IPS-NIHi7 (cell line): ENCODE measurements at regions not wholly inside any gene's neighbourhood (a gene's known extent, or its start where the extent isn't known, plus 50 kb on each side); places are given as distances from the start of the nearest gene placed in this dataset.
"Not testable (repeated sequence)": the region's sequence is repeated elsewhere in the genome, so short reads cannot be mapped to it uniquely, and the experiment has no call there.

Source experiments
- DNase-seq: peaks from one replicate; pipeline ENCODE4 v3.0.0; 2012; ENCODE audit warnings: mixed read lengths; ENCODE audit errors: extremely low spot score

- DNase-seq: no peak
These were observed 614.0 kb upstream of the CHRM3 start for GRCh38 chr1:238772322-238772721.

DNA sequence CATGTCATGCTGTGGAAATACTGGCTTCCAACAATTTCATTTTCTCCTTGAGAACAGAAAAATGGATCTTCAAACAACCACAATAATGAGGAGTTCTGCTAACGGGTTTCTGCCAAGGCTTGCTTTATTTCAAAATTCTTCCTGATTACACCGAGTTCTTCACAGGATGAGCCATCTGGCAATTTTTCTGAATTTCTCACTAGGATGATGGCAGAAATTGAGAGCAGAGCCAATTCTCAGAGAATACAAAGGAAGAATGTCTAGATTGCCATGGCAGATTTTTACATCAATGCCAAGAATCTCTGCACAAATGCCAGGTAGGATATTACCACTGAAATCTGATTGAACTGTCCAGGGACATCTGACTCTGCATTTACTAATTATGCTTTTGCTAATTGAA, 619.0 kb upstream of the CHRM3 start:
- no peak for DNase-seq

- no peak for DNase-seq
These were observed 621.6 kb upstream of the CHRM3 start for GRCh38 chr1:238764779-238765178.

GRCh38 chr1:238753252-238753651, 633.1 kb upstream of the CHRM3 start:
- DNase-seq: peak; percentile 19

DNA sequence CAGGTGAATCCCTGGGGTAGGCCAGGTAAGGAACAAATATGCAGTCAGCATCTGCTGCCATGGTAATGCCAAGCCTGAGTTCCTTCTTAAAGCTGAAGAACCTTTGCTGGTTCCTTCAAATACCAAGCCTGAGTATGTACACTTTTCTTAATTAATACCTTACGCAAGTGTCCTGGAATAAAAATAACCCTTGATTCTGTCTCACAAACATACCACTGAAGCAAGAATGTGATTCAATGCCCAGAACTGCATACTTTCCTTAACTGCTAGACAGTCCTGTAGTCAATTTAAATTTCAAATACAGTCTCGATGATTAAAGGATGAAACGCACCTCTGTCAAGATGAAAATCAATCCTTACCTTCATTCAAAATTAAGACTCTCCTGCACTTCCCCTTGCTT, 634.0 kb upstream of the CHRM3 start:
- no peak for DNase-seq

GRCh38 chr1:238745069-238745468, 641.3 kb upstream of the CHRM3 start:
- DNase-seq: no peak

DNA sequence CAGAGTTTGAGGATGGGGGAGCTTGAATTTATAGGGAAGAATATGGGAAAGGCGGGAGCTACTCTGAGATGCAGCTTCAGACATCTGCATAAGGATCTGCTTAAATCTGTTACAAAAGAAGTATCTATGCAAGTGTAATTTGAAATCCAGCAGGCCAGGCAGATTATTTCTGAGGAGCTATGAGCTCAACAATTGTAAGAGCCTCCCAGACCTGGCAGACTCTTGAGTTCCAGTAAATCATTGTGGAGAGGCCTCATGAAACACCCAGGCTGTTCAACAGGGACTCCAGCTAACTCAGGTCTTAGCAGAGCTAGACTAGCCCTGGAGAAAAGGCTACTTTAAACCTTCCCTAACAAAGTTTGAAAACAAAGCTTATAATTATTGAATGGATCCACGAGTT, 647.5 kb upstream of the CHRM3 start:
- DNase-seq: no peak

GRCh38 chr1:238727670-238728069, 658.7 kb upstream of the CHRM3 start:
- DNase-seq: no peak

DNA sequence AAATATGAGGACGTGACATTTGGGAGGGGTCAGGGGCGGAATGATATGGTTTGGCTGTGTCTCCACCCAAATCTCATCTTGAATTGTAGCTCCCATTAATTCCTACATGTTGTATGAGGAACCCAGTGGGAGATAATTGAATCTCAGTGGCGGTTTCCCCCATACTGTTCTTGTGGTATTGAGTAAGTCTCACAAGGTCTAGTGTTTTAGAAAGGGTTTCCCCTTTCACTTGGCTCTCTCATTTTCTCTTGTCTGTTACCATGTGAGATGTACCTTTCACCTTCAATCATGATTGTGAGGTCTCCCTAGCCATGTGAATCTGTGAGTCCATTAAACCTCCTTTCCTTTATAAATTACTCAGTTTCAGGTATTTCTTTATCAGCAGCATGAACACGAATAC, 663.6 kb upstream of the CHRM3 start:
- no peak for DNase-seq

DNA sequence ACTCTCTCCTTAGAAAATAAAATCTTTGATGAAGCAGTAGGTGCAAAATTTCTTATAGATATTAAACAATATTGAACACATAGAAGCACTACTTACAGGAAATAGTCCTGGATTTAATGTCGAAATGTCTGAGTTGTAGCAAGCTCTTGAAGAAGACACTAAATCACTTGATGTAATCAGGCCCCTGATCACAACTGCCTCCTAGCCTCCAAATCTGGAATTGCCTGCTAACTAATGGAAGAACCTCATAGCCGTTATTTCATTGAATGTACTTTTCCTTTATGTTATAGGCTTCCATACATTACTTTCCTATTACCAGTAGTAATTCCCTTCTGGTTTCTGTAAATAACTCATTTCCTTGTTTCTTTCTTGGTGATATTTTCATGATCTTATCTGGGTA, 675.7 kb upstream of the CHRM3 start:
- DNase-seq: peak; percentile 23

GRCh38 chr1:238701024-238701423, 685.3 kb upstream of the CHRM3 start:
- peak; percentile 11 for DNase-seq

DNA sequence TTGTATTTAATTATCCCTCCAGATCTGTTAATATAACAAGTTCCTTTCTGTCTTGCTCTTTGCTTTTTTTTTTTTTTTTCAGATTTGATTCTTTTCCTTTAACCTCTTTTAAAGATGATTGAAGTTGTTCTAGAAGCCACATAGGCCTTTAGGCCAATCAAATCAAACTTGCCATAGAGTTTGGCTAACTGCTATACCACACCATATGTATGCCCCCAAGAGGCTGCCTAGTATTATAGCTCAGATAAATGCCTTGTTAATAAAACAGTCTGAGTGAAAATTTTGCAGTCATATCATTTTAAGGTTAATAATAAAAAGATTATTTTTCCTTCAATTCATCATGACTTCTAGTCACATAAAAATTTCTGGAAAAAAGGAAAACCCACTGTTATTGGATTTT, 696.0 kb upstream of the CHRM3 start:
- no peak for DNase-seq

- not testable (repeated sequence) for DNase-seq
These were observed 701.8 kb upstream of the CHRM3 start for GRCh38 chr1:238684576-238684975.

- DNase-seq: no peak
These were observed 704.9 kb upstream of the CHRM3 start for GRCh38 chr1:238681451-238681850.

- DNase-seq: no peak
These were observed 705.3 kb upstream of the CHRM3 start for GRCh38 chr1:238681021-238681420.

GRCh38 chr1:238677567-238677966, 708.8 kb upstream of the CHRM3 start:
- no peak for DNase-seq

DNA sequence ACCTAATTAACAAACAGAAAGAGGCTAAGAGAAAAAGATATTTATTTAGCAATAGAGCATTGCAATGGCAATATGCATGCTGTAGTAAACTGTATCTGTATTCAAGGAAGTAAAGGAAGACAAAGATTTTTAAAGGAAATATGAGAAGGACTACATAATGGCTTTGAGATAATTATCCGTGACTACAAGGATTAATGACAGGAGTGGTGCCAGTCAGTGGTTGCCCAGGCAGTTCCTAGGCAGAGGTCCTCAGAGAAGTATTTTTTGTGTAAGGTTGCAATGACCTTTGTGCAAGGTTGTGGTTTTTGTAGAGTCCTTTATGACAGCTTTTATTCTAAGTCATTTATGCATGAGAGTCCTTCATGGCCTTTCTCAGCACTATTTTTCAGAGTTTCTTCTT, 711.1 kb upstream of the CHRM3 start:
- DNase-seq: no peak

- DNase-seq: no peak
These were observed 712.1 kb upstream of the CHRM3 start for GRCh38 chr1:238674316-238674715.

- no peak for DNase-seq
These were observed 712.8 kb upstream of the CHRM3 start for GRCh38 chr1:238673561-238673960.

GRCh38 chr1:238672806-238673205, 713.6 kb upstream of the CHRM3 start:
- DNase-seq: no peak

- peak; percentile 15 for DNase-seq
These were observed 714.1 kb upstream of the CHRM3 start for GRCh38 chr1:238672262-238672661.

- no peak for DNase-seq
These were observed 722.2 kb upstream of the CHRM3 start for GRCh38 chr1:238664139-238664538.

- no peak for DNase-seq
These were observed 725.5 kb upstream of the CHRM3 start for GRCh38 chr1:238660849-238661248.

DNA sequence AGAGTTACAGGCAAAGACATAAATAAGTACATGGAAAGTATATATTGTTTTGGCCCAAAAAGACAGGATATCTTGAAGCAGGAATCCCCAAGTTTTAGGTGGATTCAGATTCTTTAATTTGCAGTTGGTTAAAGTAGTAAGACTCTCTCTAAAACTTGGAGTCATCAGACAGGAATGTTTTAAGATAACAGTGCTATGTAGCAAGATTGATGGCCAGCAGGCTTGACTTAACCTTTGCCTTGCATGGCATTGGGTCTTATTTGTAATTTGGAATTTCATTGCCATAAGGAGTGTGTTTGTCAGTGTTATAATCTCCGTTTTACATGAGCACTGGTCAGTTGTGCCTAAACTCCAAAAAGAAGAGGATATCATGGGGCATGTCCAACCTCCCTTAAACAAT, 727.6 kb upstream of the CHRM3 start:
- no peak for DNase-seq
